GM19324 (cell line): ENCODE measurements at regions not wholly inside any gene's neighbourhood (a gene's known extent, or its start where the extent isn't known, plus 50 kb on each side); places are given as distances from the start of the nearest gene placed in this dataset.

Experiments
- ATAC-seq: cut with Tn5 transposase; IDR thresholded peaks from one replicate; pipeline ENCODE4 v1.9.1; 2021; ENCODE audit warnings: mild to moderate bottlenecking, moderate library complexity; ENCODE audit not compliant: unreplicated experiment, low FRiP score

DNA sequence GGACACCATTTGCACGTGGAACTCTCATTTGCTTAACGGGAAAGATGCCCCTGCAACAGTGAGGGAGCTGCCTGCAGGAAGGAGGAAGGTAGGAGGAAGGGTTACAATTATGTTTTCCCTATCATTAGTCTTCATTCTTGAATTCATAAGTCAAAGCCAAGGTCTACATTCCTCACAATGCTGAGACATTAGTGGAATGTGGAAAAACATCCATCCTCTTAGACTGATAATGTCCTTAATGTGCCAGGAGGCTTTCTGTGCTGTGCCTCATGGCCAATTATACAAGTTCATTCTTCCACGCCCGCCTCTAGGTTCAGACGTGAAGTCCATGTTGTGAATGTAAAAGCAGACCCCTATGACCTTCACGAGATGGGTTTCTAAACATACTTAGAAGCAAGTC, 1212.4 kb upstream of the TMEM132C start:
- no peak for ATAC-seq

GRCh38 chr12:127060310-127060847, 1206.6 kb upstream of the TMEM132C start:
- ATAC-seq, result no peak

GRCh38 chr12:127060933-127061332, 1206.0 kb upstream of the TMEM132C start:
- no peak for ATAC-seq

DNA sequence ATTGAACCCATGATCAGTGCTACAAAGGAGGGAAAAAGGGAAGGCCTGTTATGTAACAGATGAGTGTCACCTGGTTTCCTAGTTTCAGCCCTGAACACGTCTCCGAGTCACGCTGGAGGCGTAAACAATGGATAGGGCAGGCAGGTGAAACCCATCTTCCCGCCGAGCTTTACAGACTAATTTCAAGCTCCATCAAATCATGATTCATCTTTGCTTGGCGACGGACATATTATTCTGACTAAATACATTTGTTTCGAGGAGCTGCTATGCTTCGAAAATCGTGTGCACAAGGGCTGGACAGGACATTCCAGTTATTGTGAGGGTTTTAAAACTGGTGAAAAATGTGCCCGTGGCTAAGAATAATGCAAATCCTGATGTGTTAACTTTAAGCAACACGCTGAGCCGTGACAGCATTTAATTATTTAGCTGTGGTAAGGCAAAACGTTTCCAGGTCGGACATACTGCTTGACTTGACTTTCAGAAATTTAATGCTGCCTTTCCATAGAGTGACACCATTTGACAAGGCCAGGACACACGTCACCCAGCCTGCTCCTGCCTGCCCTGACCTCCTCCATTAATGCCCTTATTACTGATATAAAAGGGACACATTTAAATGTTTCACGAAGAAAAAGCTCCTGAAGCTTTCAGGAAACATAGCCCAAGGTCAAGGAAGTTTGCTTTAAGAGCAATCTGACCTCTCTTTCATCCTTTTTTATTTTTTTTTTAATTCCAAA, 1203.5 kb upstream of the TMEM132C start:
- ATAC-seq, result no peak

DNA sequence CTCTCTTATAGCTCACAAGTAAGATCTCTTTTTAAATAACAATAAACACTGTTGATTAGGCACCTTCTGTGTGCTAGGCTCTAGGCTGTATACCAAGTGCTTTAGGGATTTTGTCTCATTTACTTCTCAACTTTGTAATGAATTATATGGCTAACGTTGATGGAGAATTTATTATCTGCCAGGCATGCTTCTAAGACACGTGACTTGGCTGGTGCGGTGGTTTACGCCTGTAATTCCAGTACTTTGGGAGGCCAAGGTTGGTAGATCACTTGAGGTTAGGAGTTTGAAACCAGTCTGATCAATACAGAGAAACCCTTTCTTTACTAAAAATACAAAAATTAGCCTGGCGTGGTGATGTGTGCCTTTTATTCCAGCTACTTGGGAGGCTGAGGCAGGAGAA, 1202.8 kb upstream of the TMEM132C start:
- ATAC-seq, result no peak

DNA sequence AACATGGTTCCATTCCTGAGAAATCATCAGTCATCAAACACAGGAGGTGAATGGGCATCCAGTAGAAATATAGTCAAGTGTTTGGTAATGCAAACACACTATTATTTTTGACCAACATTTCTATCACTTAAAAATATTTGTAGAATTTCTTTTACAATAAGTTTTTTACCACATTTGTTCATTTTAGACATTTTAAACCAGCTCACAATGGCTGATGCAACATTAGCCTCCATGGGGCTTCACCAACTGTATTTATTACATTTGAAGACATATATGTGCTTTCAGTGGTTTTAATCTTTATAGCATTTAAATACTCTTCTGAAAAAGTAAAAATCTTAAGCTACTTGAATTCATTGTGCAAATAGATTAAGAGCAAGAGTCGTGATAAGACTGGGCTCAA, 1201.4 kb upstream of the TMEM132C start:
- no peak for ATAC-seq

GRCh38 chr12:127070515-127071157, 1196.3 kb upstream of the TMEM132C start:
- no peak for ATAC-seq

DNA sequence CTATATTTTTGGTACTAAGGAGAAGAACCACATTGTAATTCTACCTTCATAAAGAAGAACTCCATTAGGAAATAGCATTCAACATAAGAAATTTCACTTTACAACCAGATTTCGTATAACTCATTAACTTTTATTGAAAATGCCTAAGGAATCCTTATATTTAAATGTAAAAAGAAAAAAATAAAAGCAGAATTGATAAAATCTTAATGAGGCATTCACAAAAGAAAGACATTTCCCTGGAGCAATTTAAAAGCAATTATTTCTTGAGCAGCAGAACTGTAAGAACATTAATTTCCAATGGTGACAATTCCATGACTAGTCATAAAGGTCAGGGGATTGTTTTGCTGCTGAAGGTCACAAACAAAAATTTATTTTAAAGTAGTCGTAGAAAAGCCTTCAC, 1192.8 kb upstream of the TMEM132C start:
- no peak for ATAC-seq

- no peak for ATAC-seq
These were observed 1191.0 kb upstream of the TMEM132C start for GRCh38 chr12:127075981-127076380.

GRCh38 chr12:127077262-127078045, 1189.5 kb upstream of the TMEM132C start:
- no peak for ATAC-seq

DNA sequence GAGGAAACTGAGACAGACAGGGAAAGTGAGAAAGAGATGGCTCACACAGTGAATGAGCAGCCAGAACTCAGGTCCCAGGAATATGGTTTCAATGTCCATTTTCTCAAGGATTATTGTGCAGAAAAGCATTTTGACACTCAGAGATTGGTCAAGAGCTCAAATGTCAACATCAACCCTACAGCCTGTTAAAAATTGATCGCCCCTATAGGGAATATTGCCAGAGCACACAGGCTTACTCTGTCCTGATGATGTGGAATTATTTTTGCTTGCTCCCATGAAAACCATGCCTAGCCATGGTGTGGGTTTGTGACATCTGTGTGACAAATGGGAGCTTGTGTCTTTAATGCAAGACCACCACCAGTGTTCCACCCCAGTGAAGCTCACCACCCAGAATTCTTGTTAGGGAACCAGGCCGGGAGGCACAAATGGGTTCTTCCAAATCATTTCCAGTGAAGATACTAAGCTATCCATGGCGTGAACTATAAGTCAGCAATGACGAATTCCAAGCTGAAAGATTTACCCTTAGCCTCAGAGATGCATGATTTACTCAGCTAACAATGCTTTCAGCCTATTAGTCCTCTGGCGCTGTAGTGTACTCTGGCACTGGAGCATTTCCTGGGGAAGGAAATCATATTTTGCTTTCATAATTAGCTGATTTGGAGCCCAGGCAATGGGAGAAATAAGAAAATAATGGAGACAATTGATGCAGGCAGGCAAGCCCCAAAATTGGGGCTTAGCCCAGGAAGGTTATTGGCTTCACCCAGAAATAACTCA, 1188.2 kb upstream of the TMEM132C start:
- no peak for ATAC-seq

- no peak for ATAC-seq
These were observed 1187.3 kb upstream of the TMEM132C start for GRCh38 chr12:127079636-127080035.

GRCh38 chr12:127081058-127081457, 1185.9 kb upstream of the TMEM132C start:
- no peak for ATAC-seq

- peak; percentile 79 for ATAC-seq
These were observed 1183.7 kb upstream of the TMEM132C start for GRCh38 chr12:127083008-127083949.

- no peak for ATAC-seq
These were observed 1165.9 kb upstream of the TMEM132C start for GRCh38 chr12:127101076-127101475.

DNA sequence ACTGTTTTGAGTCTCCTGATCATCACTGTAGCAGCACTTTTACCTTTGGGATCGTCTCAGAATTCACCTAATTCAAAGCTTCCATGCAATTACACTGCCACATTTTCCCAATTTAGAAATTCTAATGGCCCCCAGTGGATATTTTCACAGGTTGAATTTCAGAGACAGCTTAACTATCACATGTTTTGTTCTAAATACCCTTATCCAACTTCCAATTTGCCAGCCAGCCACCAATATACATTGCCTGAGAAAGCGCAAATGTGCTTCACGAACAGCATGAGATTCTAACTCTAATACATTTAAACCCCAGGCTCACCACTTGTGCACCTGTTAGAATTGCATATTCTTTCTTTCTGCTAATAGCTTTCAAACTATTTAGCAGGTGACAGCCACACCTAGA, 1160.9 kb upstream of the TMEM132C start:
- no peak for ATAC-seq

GRCh38 chr12:127106697-127107096, 1160.3 kb upstream of the TMEM132C start:
- no peak for ATAC-seq

DNA sequence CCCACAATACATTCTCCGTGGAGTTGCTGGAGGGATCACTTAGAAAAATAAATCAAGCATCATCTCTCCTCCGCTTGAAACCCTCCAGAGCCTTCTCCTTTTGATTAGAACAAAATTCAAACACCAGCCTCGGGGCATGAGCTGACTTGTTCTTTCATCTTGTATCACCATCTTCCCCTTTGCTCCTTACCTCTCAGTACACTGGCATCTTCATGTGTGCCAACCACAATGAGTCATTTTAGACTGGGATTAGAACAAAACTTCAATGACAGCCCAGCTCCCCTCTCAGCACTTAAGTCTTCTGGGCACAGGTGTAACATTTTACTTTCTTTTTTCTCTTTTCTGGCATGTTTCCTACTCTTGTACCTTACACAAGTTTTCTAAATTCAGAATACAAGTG, 1159.2 kb upstream of the TMEM132C start:
- no peak for ATAC-seq
